GM19397 (cell line): ENCODE measurements at regions not wholly inside any gene's neighbourhood (a gene's known extent, or its start where the extent isn't known, plus 50 kb on each side); places are given as distances from the start of the nearest gene placed in this dataset.

Experiments
- ATAC-seq: cut with Tn5 transposase; IDR thresholded peaks from one replicate; pipeline ENCODE4 v1.9.1; 2021; ENCODE audit warnings: mild to moderate bottlenecking, moderate library complexity; ENCODE audit not compliant: unreplicated experiment

DNA sequence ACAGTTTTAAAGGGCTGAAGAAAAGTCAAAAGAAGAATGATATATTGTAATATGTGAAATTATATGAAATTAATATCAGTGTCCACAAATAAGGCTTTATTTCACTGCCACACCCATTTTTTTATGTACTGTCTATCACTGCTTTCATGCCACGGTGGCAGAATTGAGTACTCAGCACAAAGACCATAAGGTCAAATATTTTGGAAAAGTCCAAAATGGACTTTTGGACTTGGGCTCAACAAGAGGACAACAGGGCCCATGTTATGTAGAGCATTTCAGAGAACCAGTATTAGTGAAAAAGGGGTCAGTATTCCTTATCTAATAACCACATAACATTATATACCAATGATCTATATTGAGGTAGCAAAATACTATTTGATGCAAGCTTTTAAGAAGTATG lies 427.2 kb downstream of the EPHA4 start:
- no peak for ATAC-seq

DNA sequence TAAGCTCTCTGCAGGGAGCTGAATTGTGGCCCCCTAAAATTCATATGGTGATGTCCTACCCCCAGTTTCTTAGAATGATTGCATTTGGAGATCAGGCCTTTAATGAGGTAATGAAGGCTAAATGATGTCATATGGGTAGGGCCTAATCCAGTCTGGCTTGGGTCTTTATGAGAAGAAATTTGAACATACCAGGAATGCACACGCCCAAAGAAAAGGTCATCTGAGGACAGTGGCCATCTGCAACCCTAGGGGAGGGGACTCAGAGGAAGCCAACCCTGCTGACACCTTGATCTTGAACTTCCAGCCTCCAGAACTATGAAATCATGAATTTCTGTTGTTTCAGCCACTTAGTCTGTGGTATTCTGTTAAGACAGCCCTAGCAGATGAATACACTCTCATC lies 426.7 kb downstream of the EPHA4 start:
- no peak for ATAC-seq

- no peak for ATAC-seq
These were observed 418.9 kb downstream of the EPHA4 start for GRCh38 chr2:221153226-221153625.

DNA sequence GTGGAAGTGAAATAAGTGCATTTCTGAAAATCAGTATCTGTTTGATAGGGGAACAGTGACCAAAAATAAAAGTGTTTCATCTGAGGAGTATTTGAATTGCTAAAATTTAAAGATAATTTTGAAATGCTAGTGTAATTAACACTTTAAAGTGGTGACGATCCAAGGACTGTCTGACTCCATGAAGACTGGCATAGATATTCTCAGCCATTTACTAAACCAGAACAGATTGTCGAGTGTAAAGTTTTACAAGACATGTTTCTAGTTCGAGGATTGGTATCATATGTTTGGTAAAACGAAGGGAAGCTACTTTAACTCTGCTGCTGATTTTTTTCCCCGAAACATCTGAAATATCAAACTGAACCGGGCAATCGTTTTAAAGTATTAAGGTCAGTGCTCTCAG lies 417.9 kb downstream of the EPHA4 start:
- ATAC-seq, result no peak

- no peak for ATAC-seq
These were observed 415.9 kb downstream of the EPHA4 start for GRCh38 chr2:221156062-221156734.

- ATAC-seq, result no peak
These were observed 410.9 kb downstream of the EPHA4 start for GRCh38 chr2:221161186-221161585.

GRCh38 chr2:221166292-221166691 lies 405.8 kb downstream of the EPHA4 start:
- no peak for ATAC-seq

- no peak for ATAC-seq
These were observed 404.5 kb downstream of the EPHA4 start for GRCh38 chr2:221167561-221167960.

GRCh38 chr2:221169724-221170123 lies 402.4 kb downstream of the EPHA4 start:
- ATAC-seq, result no peak

GRCh38 chr2:221170548-221170947 lies 401.6 kb downstream of the EPHA4 start:
- no peak for ATAC-seq

- no peak for ATAC-seq
These were observed 395.4 kb downstream of the EPHA4 start for GRCh38 chr2:221176667-221177066.

GRCh38 chr2:221178139-221178538 lies 394.0 kb downstream of the EPHA4 start:
- ATAC-seq, result no peak

- ATAC-seq, result no peak
These were observed 385.2 kb downstream of the EPHA4 start for GRCh38 chr2:221186873-221187272.

- no peak for ATAC-seq
These were observed 382.6 kb downstream of the EPHA4 start for GRCh38 chr2:221189431-221190067.

- ATAC-seq, result no peak
These were observed 376.3 kb downstream of the EPHA4 start for GRCh38 chr2:221195829-221196228.

- no peak for ATAC-seq
These were observed 374.8 kb downstream of the EPHA4 start for GRCh38 chr2:221197225-221197856.

DNA sequence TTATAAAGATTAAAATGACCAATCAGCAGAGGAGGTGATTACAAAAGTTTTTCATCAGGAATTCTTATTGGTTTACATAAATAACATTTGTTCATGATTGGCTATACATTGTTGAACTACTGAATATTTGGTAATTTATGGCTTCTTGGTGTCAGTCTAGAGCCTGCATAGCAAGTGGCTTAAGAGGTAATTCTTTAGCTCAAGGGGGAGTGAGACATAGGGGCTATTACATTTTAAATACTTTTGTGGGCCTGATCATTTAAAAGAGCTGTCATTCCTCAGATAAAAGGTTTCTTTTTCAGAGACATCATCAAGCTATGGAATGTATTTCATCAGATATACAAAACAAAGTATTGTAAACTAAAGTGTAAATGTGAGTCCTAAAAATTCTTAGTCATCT lies 373.8 kb downstream of the EPHA4 start:
- no peak for ATAC-seq

DNA sequence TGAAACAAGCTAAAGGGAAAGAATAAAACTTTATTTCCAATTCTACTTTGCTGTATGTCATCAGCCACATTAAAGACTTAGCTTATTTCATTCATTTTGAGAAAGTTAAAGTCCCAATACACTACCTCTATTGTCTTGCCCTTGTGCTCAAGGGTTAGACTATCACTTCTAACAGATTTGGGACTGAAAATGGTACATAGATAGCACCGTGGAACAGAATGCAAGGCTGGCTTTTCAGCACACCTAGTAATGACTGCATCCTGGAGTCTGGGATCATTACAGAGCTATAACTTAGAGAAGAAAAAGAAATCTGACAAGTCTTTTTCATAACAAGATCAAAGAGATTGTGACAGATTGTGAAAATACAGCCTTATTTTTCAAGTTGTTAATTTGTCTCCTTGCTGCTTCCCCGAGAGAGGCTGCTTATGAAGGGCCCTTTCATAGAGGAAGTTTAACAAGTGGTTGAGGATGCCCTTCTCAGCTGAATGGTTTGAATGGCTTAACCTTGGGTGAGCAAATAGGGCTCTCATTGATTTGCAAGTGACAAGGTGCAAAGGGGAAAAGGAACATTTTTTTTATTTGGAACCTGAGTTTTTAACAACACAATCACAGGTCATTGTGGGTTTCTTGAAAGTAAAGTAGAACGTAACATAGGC lies 371.8 kb downstream of the EPHA4 start:
- ATAC-seq, result no peak

GRCh38 chr2:221202431-221202830 lies 369.7 kb downstream of the EPHA4 start:
- no peak for ATAC-seq

DNA sequence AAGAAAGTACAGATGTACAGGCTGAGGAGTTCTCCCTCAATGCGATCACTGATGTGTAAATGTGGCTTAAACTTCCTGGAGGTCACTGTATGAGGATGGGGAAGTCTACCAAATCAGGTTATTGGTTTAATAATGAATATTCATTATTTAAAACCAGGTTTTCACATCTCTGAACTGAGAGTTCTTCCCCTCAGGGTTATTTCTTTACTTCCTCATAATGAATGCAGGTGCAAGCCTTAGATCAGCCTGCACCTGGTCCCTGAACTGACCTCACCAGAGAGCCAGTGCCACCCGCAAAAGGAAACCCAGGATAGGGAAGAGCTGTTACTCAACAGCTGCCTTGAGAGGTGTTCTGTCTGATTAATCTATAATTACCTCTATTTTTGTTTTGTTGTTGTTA lies 369.0 kb downstream of the EPHA4 start:
- ATAC-seq, result peak; percentile 96

DNA sequence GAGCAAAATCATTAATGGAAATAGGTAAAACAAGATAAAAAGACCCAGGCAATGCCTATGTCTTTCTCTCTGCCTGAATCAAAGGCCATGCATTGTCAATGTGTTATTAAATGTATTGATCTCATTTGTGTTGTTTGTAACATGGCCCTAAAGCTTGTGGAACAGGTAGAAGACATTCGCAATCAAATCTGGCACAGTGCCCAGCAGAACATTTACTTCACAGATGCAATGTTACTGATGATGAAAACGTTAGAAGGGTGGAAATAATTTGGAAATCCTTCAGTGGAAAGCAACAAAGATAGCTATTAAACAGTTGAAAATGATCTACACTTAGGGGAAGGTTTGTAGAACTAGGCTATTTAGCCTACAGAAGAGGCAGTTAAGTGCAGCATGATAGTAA lies 368.2 kb downstream of the EPHA4 start:
- no peak for ATAC-seq

GRCh38 chr2:221204699-221205098 lies 367.4 kb downstream of the EPHA4 start:
- no peak for ATAC-seq
